ENCODE measurements at regions not wholly inside any gene's neighbourhood (a gene's known extent, or its start where the extent isn't known, plus 50 kb on each side); places are given as distances from the start of the nearest gene placed in this dataset.

DNA sequence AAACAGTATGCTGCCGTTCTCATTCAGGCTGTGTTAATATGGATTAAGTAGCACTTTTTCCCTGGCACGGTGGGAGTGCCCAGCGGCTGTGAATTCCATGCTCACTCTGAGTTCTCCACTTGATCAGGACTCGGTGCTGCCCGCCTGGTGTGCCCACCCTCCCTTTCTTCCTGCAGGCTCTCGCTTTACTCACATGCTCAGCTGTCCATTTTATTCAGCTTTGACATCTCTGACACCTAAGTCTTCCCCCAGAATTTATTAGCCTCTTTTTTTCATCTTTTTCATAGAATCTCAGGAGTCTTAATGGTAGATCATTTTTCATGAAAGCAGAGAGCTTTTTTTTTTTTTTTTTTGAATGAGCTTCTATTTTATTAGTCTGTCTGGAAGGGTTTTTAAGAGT lies 626.5 kb downstream of the IRX1 start:
- H3K27me3 ChIP-seq (ENCODE audit: control insufficient read depth in 2 of 2, insufficient read depth in 2 of 2, low read length in 2 of 2), result no peaks in the 10 kb centered on the region
- FAIRE-seq, result no peak
- H3K9ac ChIP-seq (replicated peaks; ENCODE audit: extremely low read depth, insufficient read depth, low read length), result no peak overlapping the region
- H4K20me1 ChIP-seq (replicated peaks; ENCODE audit: control insufficient read depth, extremely low read depth, insufficient read depth, low read length), result no peaks in the 10 kb centered on the region
- POLR2A ChIA-PET, result no interaction called here
- H3K27ac ChIP-seq (ENCODE audit: insufficient read depth, low read depth, low read length), result no peak overlapping the region
- dilution Hi-C loops (cut with MboI; ENCODE audit: extremely low pct_ligation_motif_present, low sequenced_read_pairs) (no loop called here), intact Hi-C loops (cut with micrococcal nuclease) (no loop called here)
- H3K9me1 ChIP-seq (replicated peaks; ENCODE audit: control insufficient read depth, extremely low read depth, insufficient read depth, low read length), result no peaks in the 10 kb centered on the region
- no TSS peak for BruUV-seq (replicated peaks)
- H3K9me3 ChIP-seq (replicated peaks; ENCODE audit: control insufficient read depth, insufficient read depth, low read length), result peaks cover 6% of the 10 kb centered on the region
- no peak overlapping the region for H2AFZ ChIP-seq (ENCODE audit: low read depth, low read length)
- no peaks in the 10 kb centered on the region for H3K79me2 ChIP-seq (ENCODE audit: control insufficient read depth, insufficient read depth, low read length)
- TF ChIP-seq FOS (IDR thresholded peaks at IDR 0.05; ENCODE audit: borderline replicate concordance, insufficient read depth, low read length), result no peak
- no peak for TF ChIP-seq POLR2A (IDR thresholded peaks at IDR 0.05; ENCODE audit: low read depth, low read length)
- TF ChIP-seq, protein P1, sequence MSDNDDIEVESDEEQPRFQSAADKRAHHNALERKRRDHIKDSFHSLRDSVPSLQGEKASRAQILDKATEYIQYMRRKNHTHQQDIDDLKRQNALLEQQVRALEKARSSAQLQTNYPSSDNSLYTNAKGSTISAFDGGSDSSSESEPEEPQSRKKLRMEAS (IDR thresholded peaks at IDR 0.05; ENCODE audit: insufficient read depth, insufficient read length), result no peak
- no peak for TF ChIP-seq JUN (IDR thresholded peaks at IDR 0.05; ENCODE audit: borderline replicate concordance, insufficient read depth, insufficient read length, low read depth)
- no peak for TF ChIP-seq GATA2 (IDR thresholded peaks at IDR 0.05; ENCODE audit: insufficient read depth, insufficient read length, low read depth, low read length)
- no peak for TF ChIP-seq POLR2AphosphoS5 (IDR thresholded peaks at IDR 0.05; ENCODE audit: insufficient read depth, low read depth, low read length)
- no peak for TF ChIP-seq MYC (IDR thresholded peaks at IDR 0.05; ENCODE audit: low read depth, low read length)
- no peak for TF ChIP-seq EZH2 (IDR thresholded peaks at IDR 0.05; ENCODE audit: borderline replicate concordance, low read depth, low read length, severe bottlenecking)
- TF ChIP-seq, protein P2, sequence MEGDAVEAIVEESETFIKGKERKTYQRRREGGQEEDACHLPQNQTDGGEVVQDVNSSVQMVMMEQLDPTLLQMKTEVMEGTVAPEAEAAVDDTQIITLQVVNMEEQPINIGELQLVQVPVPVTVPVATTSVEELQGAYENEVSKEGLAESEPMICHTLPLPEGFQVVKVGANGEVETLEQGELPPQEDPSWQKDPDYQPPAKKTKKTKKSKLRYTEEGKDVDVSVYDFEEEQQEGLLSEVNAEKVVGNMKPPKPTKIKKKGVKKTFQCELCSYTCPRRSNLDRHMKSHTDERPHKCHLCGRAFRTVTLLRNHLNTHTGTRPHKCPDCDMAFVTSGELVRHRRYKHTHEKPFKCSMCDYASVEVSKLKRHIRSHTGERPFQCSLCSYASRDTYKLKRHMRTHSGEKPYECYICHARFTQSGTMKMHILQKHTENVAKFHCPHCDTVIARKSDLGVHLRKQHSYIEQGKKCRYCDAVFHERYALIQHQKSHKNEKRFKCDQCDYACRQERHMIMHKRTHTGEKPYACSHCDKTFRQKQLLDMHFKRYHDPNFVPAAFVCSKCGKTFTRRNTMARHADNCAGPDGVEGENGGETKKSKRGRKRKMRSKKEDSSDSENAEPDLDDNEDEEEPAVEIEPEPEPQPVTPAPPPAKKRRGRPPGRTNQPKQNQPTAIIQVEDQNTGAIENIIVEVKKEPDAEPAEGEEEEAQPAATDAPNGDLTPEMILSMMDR (IDR thresholded peaks at IDR 0.05; ENCODE audit: extremely low read depth in 1 of 2, insufficient read depth in 1 of 2, low read depth in 1 of 2, low read length in 2 of 2), result no peak
- H3K4me2 ChIP-seq (ENCODE audit: insufficient read depth, low read length), result no peak overlapping the region
- H3K4me3 ChIP-seq (replicated peaks in 1 of 3; ENCODE audit: insufficient read depth in 1 of 3, low read depth in 1 of 3, low read length in 3 of 3), result no peak overlapping the region
- DNase-seq (ENCODE audit: low read depth, low spot score), result no peak
- H3K4me1 ChIP-seq (ENCODE audit: control insufficient read depth, extremely low read depth, insufficient read depth, low read length), result no peaks in the 10 kb centered on the region
- no peaks in the 10 kb centered on the region for H3K36me3 ChIP-seq (ENCODE audit: control insufficient read depth in 2 of 2, extremely low read depth in 1 of 2, insufficient read depth in 2 of 2, low read length in 2 of 2)
- CTCF ChIA-PET, result no interaction called here
